Neutrophil (primary cell): ENCODE measurements at regions not wholly inside any gene's neighbourhood (a gene's known extent, or its start where the extent isn't known, plus 50 kb on each side); places are given as distances from the start of the nearest gene placed in this dataset.

Source experiments
- H3K27ac ChIP-seq: fragments of 200-600 bp; sonication (generic); 2 replicates; pipeline ENCODE4 v1.5.1; 2016; ENCODE audit warnings: mild to moderate bottlenecking, moderate library complexity
- H3K27me3 ChIP-seq: fragments of 200-600 bp; sonication (generic); 2 replicates; pipeline ENCODE4 v1.6.0; 2016; ENCODE audit warnings: mild to moderate bottlenecking
- H3K36me3 ChIP-seq: fragments of 200-600 bp; sonication (generic); 2 replicates; pipeline ENCODE4 v1.5.1; 2017
- H3K4me1 ChIP-seq, 2 experiments: fragments of 200-600 bp in 1 of 2; sonication (generic) in 1 of 2; 1 replicate in 1 of 2; 2 replicates in 1 of 2; pipeline versions ENCODE4 v1.5.1 to v1.6.1; 2013 to 2016; ENCODE audit warnings: low read depth in 1 of 2, low read length in 1 of 2, mild to moderate bottlenecking in 1 of 2, moderate library complexity in 1 of 2; ENCODE audit not compliant: control insufficient read depth in 1 of 2, insufficient read depth in 1 of 2
- H3K4me3 ChIP-seq, 2 experiments: fragments of 200-600 bp in 1 of 2; sonication (generic) in 1 of 2; 1 replicate in 1 of 2; 2 replicates in 1 of 2; pipeline ENCODE4 v1.5.1; 2013 to 2016; ENCODE audit warnings: low read depth in 1 of 2, low read length in 1 of 2, mild to moderate bottlenecking in 1 of 2, moderate library complexity in 1 of 2
- H3K9me3 ChIP-seq: fragments of 200-600 bp; sonication (generic); 2 replicates; pipeline ENCODE4 v1.5.1; 2016
- CTCF ChIP-seq: fragments of 200-600 bp; sonication (generic); IDR thresholded peaks from 2 replicates; pipeline ENCODE4 v1.5.1; 2016; ENCODE audit warnings: antibody characterized with exemption

- H3K9me3 ChIP-seq = no peaks in the 10 kb centered on the region
- TF ChIP-seq CTCF = no peak
- no peak overlapping the region for H3K27ac ChIP-seq
- H3K27me3 ChIP-seq = no peaks in the 10 kb centered on the region
- H3K4me3 ChIP-seq = no peak overlapping the region
- H3K36me3 ChIP-seq = no peaks in the 10 kb centered on the region
- H3K4me1 ChIP-seq = no peaks in the 10 kb centered on the region
Measured at GRCh38 chr13:112215871-112216270, 148.9 kb downstream of the SOX1 start.

GRCh38 chr13:112217431-112217830 is 150.5 kb downstream of the SOX1 start:
- no peak for TF ChIP-seq CTCF
- H3K4me1 ChIP-seq = no peaks in the 10 kb centered on the region
- no peaks in the 10 kb centered on the region for H3K27me3 ChIP-seq
- H3K4me3 ChIP-seq = no peak overlapping the region
- H3K27ac ChIP-seq = no peak overlapping the region
- no peaks in the 10 kb centered on the region for H3K9me3 ChIP-seq
- H3K36me3 ChIP-seq = no peaks in the 10 kb centered on the region

GRCh38 chr13:112218416-112218815 is 151.5 kb downstream of the SOX1 start:
- H3K27ac ChIP-seq = no peak overlapping the region
- H3K4me1 ChIP-seq = no peaks in the 10 kb centered on the region
- TF ChIP-seq CTCF = no peak
- no peaks in the 10 kb centered on the region for H3K9me3 ChIP-seq
- no peaks in the 10 kb centered on the region for H3K36me3 ChIP-seq
- no peaks in the 10 kb centered on the region for H3K27me3 ChIP-seq
- H3K4me3 ChIP-seq = no peak overlapping the region

GRCh38 chr13:112219740-112220139 is 152.8 kb downstream of the SOX1 start:
- Histone ChIP-seq H3K36me3 (no peaks in the 10 kb centered on the region), H3K27me3 (no peaks in the 10 kb centered on the region), H3K9me3 (no peaks in the 10 kb centered on the region), H3K4me3 (no peak overlapping the region), H3K27ac (no peak overlapping the region), H3K4me1 (no peaks in the 10 kb centered on the region)
- TF ChIP-seq CTCF = no peak

- no peak overlapping the region for H3K27ac ChIP-seq
- no peaks in the 10 kb centered on the region for H3K36me3 ChIP-seq
- no peaks in the 10 kb centered on the region for H3K4me1 ChIP-seq
- no peak overlapping the region for H3K4me3 ChIP-seq
- H3K27me3 ChIP-seq = no peaks in the 10 kb centered on the region
- H3K9me3 ChIP-seq = no peaks in the 10 kb centered on the region
- TF ChIP-seq CTCF = no peak
Measured at GRCh38 chr13:112220296-112220875, 153.4 kb downstream of the SOX1 start.

- Histone ChIP-seq H3K9me3 (no peaks in the 10 kb centered on the region), H3K4me3 (no peak overlapping the region), H3K36me3 (no peaks in the 10 kb centered on the region), H3K27me3 (no peaks in the 10 kb centered on the region), H3K27ac (no peak overlapping the region), H3K4me1 (no peaks in the 10 kb centered on the region)
- no peak for TF ChIP-seq CTCF
Measured at GRCh38 chr13:112220925-112221324, 154.0 kb downstream of the SOX1 start.
